CD4-positive, alpha-beta T cell treated with Interferon alpha-2 for 1 hour (primary cell): ENCODE measurements at regions not wholly inside any gene's neighbourhood (a gene's known extent, or its start where the extent isn't known, plus 50 kb on each side); places are given as distances from the start of the nearest gene placed in this dataset.
"Not testable (repeated sequence)": the region's sequence is repeated elsewhere in the genome, so short reads cannot be mapped to it uniquely, and the experiment has no call there.

Source experiments
- DNase-seq, 2 donors: peaks; one replicate each; pipeline ENCODE4 v3.0.0-alpha.2; 2020 to 2022

GRCh38 chr2:40962026-40962425 lies 510.1 kb upstream of the SLC8A1 start:
- no peak for DNase-seq

- no peak for DNase-seq
Observed at GRCh38 chr2:40964509-40965250, 512.8 kb upstream of the SLC8A1 start.

- no peak for DNase-seq
Observed at GRCh38 chr2:40967451-40967850, 515.6 kb upstream of the SLC8A1 start.

- DNase-seq: no peak
Observed at GRCh38 chr2:40975151-40975550, 523.3 kb upstream of the SLC8A1 start.

GRCh38 chr2:40997362-40997761 lies 545.5 kb upstream of the SLC8A1 start:
- no peak for DNase-seq

GRCh38 chr2:41000374-41000773 lies 548.5 kb upstream of the SLC8A1 start:
- DNase-seq: no peak

GRCh38 chr2:41000906-41001305 lies 549.0 kb upstream of the SLC8A1 start:
- DNase-seq: no peak

GRCh38 chr2:41004700-41005099 lies 552.8 kb upstream of the SLC8A1 start:
- no peak for DNase-seq

- DNase-seq: no peak
Observed at GRCh38 chr2:41020358-41020757, 568.5 kb upstream of the SLC8A1 start.

GRCh38 chr2:41024816-41025215 lies 572.9 kb upstream of the SLC8A1 start:
- DNase-seq: no peak

GRCh38 chr2:41026613-41027012 lies 574.7 kb upstream of the SLC8A1 start:
- no peak for DNase-seq

GRCh38 chr2:41027095-41027494 lies 575.2 kb upstream of the SLC8A1 start:
- DNase-seq: no peak

GRCh38 chr2:41031282-41031681 lies 579.4 kb upstream of the SLC8A1 start:
- DNase-seq: no peak

- DNase-seq: no peak
Observed at GRCh38 chr2:41032715-41033114, 580.8 kb upstream of the SLC8A1 start.

GRCh38 chr2:41033127-41033526 lies 581.2 kb upstream of the SLC8A1 start:
- DNase-seq: no peak

GRCh38 chr2:41038408-41038807 lies 586.5 kb upstream of the SLC8A1 start:
- no peak for DNase-seq

GRCh38 chr2:41039750-41040149 lies 587.9 kb upstream of the SLC8A1 start:
- DNase-seq: not testable (repeated sequence)

- DNase-seq: no peak
Observed at GRCh38 chr2:41040782-41041520, 589.1 kb upstream of the SLC8A1 start.

- no peak for DNase-seq
Observed at GRCh38 chr2:41042343-41042742, 590.5 kb upstream of the SLC8A1 start.

GRCh38 chr2:41061356-41061755 lies 609.5 kb upstream of the SLC8A1 start:
- DNase-seq: no peak

- no peak for DNase-seq
Observed at GRCh38 chr2:41062336-41062735, 610.4 kb upstream of the SLC8A1 start.

GRCh38 chr2:41066168-41066567 lies 614.3 kb upstream of the SLC8A1 start:
- DNase-seq: no peak

- no peak for DNase-seq
Observed at GRCh38 chr2:41068740-41069139, 616.9 kb upstream of the SLC8A1 start.

GRCh38 chr2:41078341-41078740 lies 626.5 kb upstream of the SLC8A1 start:
- DNase-seq: no peak

GRCh38 chr2:41079011-41079410 lies 627.1 kb upstream of the SLC8A1 start:
- DNase-seq: no peak
